ENCODE measurements at regions not wholly inside any gene's neighbourhood (a gene's known extent, or its start where the extent isn't known, plus 50 kb on each side); places are given as distances from the start of the nearest gene placed in this dataset.

DNA sequence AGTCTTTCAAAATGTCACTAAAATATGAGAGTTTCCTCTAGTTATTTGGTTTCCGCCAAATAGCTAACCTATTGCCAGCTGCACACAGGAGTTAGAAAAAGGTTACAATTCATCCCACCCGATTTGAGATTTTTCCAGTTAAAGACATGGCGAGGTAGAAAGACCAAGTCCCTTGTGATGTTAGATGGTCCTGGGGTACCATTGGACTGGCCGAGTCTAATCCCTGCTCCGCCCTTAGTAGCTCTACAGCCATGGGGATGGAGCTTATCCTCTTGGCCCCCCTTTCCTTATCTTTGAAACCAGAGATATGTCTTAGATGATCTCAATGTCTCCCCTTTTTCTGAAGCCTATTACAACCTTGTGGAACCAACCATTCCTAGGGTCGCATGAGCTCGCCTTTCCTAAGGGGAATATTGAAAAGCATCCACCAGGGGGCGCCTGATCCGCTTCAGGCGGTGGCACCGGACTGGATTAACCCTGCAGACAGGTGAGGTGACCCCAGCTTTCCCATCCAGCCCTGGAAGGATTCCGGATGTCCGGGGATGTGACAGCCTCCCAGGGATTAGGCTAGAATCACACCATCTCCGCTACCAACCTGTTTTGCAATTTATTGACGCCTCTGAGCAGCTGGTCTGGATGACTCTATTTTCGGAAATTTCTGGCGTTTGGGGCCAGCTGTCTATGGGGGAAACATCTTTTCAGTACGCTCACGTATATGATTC, 68.3 kb upstream of the SIM2 start:
- TF ChIP-seq, protein P1, sequence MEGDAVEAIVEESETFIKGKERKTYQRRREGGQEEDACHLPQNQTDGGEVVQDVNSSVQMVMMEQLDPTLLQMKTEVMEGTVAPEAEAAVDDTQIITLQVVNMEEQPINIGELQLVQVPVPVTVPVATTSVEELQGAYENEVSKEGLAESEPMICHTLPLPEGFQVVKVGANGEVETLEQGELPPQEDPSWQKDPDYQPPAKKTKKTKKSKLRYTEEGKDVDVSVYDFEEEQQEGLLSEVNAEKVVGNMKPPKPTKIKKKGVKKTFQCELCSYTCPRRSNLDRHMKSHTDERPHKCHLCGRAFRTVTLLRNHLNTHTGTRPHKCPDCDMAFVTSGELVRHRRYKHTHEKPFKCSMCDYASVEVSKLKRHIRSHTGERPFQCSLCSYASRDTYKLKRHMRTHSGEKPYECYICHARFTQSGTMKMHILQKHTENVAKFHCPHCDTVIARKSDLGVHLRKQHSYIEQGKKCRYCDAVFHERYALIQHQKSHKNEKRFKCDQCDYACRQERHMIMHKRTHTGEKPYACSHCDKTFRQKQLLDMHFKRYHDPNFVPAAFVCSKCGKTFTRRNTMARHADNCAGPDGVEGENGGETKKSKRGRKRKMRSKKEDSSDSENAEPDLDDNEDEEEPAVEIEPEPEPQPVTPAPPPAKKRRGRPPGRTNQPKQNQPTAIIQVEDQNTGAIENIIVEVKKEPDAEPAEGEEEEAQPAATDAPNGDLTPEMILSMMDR (IDR thresholded peaks at IDR 0.05; ENCODE audit: insufficient read depth, low read length) = peak; percentile 34
- no peak for TF ChIP-seq POLR2AphosphoS5 (IDR thresholded peaks at IDR 0.05; ENCODE audit: low read depth)
- TF ChIP-seq, protein P2, sequence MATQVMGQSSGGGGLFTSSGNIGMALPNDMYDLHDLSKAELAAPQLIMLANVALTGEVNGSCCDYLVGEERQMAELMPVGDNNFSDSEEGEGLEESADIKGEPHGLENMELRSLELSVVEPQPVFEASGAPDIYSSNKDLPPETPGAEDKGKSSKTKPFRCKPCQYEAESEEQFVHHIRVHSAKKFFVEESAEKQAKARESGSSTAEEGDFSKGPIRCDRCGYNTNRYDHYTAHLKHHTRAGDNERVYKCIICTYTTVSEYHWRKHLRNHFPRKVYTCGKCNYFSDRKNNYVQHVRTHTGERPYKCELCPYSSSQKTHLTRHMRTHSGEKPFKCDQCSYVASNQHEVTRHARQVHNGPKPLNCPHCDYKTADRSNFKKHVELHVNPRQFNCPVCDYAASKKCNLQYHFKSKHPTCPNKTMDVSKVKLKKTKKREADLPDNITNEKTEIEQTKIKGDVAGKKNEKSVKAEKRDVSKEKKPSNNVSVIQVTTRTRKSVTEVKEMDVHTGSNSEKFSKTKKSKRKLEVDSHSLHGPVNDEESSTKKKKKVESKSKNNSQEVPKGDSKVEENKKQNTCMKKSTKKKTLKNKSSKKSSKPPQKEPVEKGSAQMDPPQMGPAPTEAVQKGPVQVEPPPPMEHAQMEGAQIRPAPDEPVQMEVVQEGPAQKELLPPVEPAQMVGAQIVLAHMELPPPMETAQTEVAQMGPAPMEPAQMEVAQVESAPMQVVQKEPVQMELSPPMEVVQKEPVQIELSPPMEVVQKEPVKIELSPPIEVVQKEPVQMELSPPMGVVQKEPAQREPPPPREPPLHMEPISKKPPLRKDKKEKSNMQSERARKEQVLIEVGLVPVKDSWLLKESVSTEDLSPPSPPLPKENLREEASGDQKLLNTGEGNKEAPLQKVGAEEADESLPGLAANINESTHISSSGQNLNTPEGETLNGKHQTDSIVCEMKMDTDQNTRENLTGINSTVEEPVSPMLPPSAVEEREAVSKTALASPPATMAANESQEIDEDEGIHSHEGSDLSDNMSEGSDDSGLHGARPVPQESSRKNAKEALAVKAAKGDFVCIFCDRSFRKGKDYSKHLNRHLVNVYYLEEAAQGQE (IDR thresholded peaks at IDR 0.05; ENCODE audit: insufficient replicate concordance, low read depth) = no peak
